Mesendoderm (in vitro differentiated cells): ENCODE measurements at regions not wholly inside any gene's neighbourhood (a gene's known extent, or its start where the extent isn't known, plus 50 kb on each side); places are given as distances from the start of the nearest gene placed in this dataset.
"Not testable (repeated sequence)": the region's sequence is repeated elsewhere in the genome, so short reads cannot be mapped to it uniquely, and the experiment has no call there.

Source experiments
- DNase-seq: peaks from one replicate; pipeline ENCODE4 v3.0.0; 2013
- H2AK5ac ChIP-seq: 2 replicates; pipeline ENCODE4 v1.6.1; 2013; ENCODE audit warnings: low read length, inconsistent platforms
- H2BK120ac ChIP-seq: 2 replicates; pipeline ENCODE4 v1.6.1; 2013; ENCODE audit warnings: low read depth, mild to moderate bottlenecking, low read length, moderate library complexity, mixed read lengths
- H2BK15ac ChIP-seq: replicated peaks from 2 replicates; pipeline ENCODE4 v1.6.1; 2013; ENCODE audit warnings: low read depth, mild to moderate bottlenecking, moderate library complexity
- H2BK5ac ChIP-seq: 2 replicates; pipeline ENCODE4 v1.6.1; 2013; ENCODE audit warnings: low read length, inconsistent platforms
- H3K18ac ChIP-seq: 2 replicates; pipeline ENCODE4 v1.6.1; 2013; ENCODE audit warnings: mild to moderate bottlenecking, low read length, mixed read lengths
- H3K23ac ChIP-seq: one replicate; pipeline ENCODE4 v1.6.1; 2013; ENCODE audit warnings: low read length
- H3K27ac ChIP-seq: 2 replicates; pipeline ENCODE4 v1.5.1; 2013; ENCODE audit warnings: low read depth, mild to moderate bottlenecking, inconsistent platforms, low read length, moderate library complexity
- H3K27me3 ChIP-seq: 2 replicates; pipeline ENCODE4 v1.6.1; 2013; ENCODE audit warnings: low read length, control low read depth, mild to moderate bottlenecking, inconsistent platforms; ENCODE audit not compliant: insufficient read depth, poor library complexity
- H3K36me3 ChIP-seq: 2 replicates; pipeline ENCODE4 v1.6.1; 2013; ENCODE audit warnings: low read length, inconsistent platforms; ENCODE audit not compliant: control insufficient read depth, insufficient read depth
- H3K4ac ChIP-seq: one replicate; pipeline ENCODE4 v1.6.1; 2013; ENCODE audit warnings: low read depth, mild to moderate bottlenecking, low read length, moderate library complexity
- H3K4me1 ChIP-seq: 2 replicates; pipeline ENCODE4 v1.6.1; 2013; ENCODE audit warnings: low read depth, low read length, inconsistent platforms; ENCODE audit not compliant: control insufficient read depth
- H3K4me2 ChIP-seq: 2 replicates; pipeline ENCODE4 v1.6.1; 2013; ENCODE audit warnings: low read length
- H3K4me3 ChIP-seq: 2 replicates; pipeline ENCODE4 v1.5.1; 2013; ENCODE audit warnings: mild to moderate bottlenecking, low read length
- H3K56ac ChIP-seq: one replicate; pipeline ENCODE4 v1.6.1; 2013; ENCODE audit warnings: low read length
- H3K79me1 ChIP-seq: 2 replicates; pipeline ENCODE4 v1.6.1; 2013; ENCODE audit warnings: low read length, inconsistent platforms
- H3K79me2 ChIP-seq: 2 replicates; pipeline ENCODE4 v1.6.1; 2013; ENCODE audit warnings: mild to moderate bottlenecking, low read length; ENCODE audit not compliant: control insufficient read depth, insufficient read depth
- H3K9ac ChIP-seq: 2 replicates; pipeline ENCODE4 v1.6.1; 2013; ENCODE audit warnings: low read length, inconsistent platforms
- H4K5ac ChIP-seq: one replicate; pipeline ENCODE4 v1.6.1; 2013; ENCODE audit warnings: low read length
- H4K8ac ChIP-seq: one replicate; pipeline ENCODE4 v1.6.1; 2013; ENCODE audit warnings: low read depth, mild to moderate bottlenecking, control low read depth, low read length, moderate library complexity
- WGBS: extraction: QIAGEN DNeasy Blood & Tissue Kit; methylation state at CpG from one replicate; pipeline ENCODE4 v1.1.7; 2013; ENCODE audit warnings: low lambda C conversion rate, missing lambda C conversion rate; ENCODE audit not compliant: insufficient coverage; ENCODE audit errors: extremely low coverage; 5-methylcytosine and 5-hydroxymethylcytosine counted together

- not testable (repeated sequence) for H2BK15ac ChIP-seq, H3K4ac ChIP-seq, H3K79me1 ChIP-seq
Measured at GRCh38 chr22:48911067-48911466, 916.6 kb downstream of the BRD1 start.

DNA sequence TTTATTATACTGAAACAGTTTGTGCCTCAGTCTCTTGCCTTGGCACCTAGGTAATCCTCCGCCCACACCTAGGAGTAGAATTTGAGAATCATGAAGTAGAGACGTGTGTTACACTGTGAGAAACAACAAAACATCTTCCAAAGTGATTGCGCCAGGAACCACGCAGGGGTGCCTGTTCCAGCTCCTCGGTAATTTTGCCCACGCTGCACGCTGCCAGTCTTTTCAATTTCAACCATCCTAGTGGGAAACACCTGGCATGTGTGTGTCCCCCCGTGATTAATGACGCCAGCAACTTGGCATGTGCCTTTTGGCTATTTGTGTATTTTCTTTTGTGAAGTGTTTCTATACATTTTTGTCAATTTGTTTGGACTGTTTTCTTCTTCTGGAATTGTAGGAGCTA, 919.1 kb downstream of the BRD1 start:
- Histone ChIP-seq H2AK5ac (no peak overlapping the region), H4K8ac (no peak overlapping the region), H3K9ac (no peak overlapping the region), H3K27me3 (no peaks in the 10 kb centered on the region), H3K18ac (no peak overlapping the region), H3K79me2 (no peaks in the 10 kb centered on the region), H3K27ac (no peak overlapping the region), H3K36me3 (no peaks in the 10 kb centered on the region), H3K23ac (no peak overlapping the region), H3K4me3 (no peak overlapping the region), H3K4ac (no peak overlapping the region), H4K5ac (no peak overlapping the region), H3K79me1 (no peaks in the 10 kb centered on the region), H2BK15ac (no peak overlapping the region), H3K4me1 (no peaks in the 10 kb centered on the region), H3K56ac (no peak overlapping the region), H2BK120ac (no peak overlapping the region), H2BK5ac (no peak overlapping the region), H3K4me2 (no peak overlapping the region)
- DNase-seq = no peak
- no CpG with 5 or more reads among the region's 9 CpGs for WGBS

More at GRCh38 chr22:48911067-48911466, 916.6 kb downstream of the BRD1 start:
- not testable (repeated sequence) for H3K36me3 ChIP-seq, H3K4me1 ChIP-seq, H3K56ac ChIP-seq, H3K9ac ChIP-seq, H3K18ac ChIP-seq, H3K4me3 ChIP-seq, H4K5ac ChIP-seq, H3K23ac ChIP-seq, H3K79me2 ChIP-seq, H3K27ac ChIP-seq, DNase-seq, H3K27me3 ChIP-seq, H2BK120ac ChIP-seq, H3K4me2 ChIP-seq, H4K8ac ChIP-seq, H2AK5ac ChIP-seq, H2BK5ac ChIP-seq
- no CpG with 5 or more reads among the region's 4 CpGs for WGBS

GRCh38 chr22:48907591-48907990, 920.1 kb downstream of the BRD1 start:
- no peaks in the 10 kb centered on the region for H3K36me3 ChIP-seq
- WGBS = no CpG with 5 or more reads among the region's 14 CpGs
- no peak overlapping the region for H3K9ac ChIP-seq
- no peak overlapping the region for H2BK15ac ChIP-seq
- no peaks in the 10 kb centered on the region for H3K79me2 ChIP-seq
- no peak overlapping the region for H4K5ac ChIP-seq
- no peak overlapping the region for H3K4me2 ChIP-seq
- H3K56ac ChIP-seq = no peak overlapping the region
- H2BK5ac ChIP-seq = no peak overlapping the region
- no peak for DNase-seq
- H3K4ac ChIP-seq = no peak overlapping the region
- no peak overlapping the region for H3K18ac ChIP-seq
- no peaks in the 10 kb centered on the region for H3K79me1 ChIP-seq
- H3K23ac ChIP-seq = no peak overlapping the region
- no peak overlapping the region for H3K27ac ChIP-seq
- no peaks in the 10 kb centered on the region for H3K4me1 ChIP-seq
- no peaks in the 10 kb centered on the region for H3K27me3 ChIP-seq
- H2BK120ac ChIP-seq = no peak overlapping the region
- no peak overlapping the region for H2AK5ac ChIP-seq
- H3K4me3 ChIP-seq = no peak overlapping the region
- H4K8ac ChIP-seq = no peak overlapping the region

DNA sequence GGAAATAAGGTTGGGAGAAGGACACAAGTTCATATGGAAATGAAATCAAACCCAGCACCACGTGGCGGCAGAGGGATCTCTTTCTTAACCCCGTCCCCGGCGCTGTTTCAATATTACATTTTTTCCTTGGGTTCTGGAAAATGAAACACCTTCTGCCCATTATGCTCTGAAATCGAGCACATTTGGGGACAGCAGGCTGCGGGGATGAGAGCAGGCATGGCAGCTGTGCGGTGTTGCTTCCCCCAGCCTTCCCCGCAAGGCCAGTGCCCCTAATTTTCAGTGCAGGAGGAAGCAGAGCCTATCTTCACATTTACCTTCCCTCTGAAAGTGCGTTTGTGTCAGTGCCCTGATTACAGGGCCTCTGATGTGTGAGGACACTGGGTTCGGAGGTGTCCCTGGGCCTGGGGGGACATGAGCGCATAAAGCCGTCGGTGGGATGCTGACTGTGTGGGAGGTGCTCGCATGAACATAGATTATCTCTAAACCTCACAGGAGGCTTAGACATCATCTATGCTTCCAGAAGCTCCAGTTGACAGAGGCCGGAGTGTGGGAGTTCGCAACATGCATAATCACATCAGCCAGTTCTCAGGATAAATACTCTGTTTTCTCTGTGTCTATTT, 921.3 kb downstream of the BRD1 start:
- no peak overlapping the region for H4K8ac ChIP-seq
- H3K4me2 ChIP-seq = no peak overlapping the region
- no peak for DNase-seq
- H3K4me1 ChIP-seq = no peaks in the 10 kb centered on the region
- H3K4me3 ChIP-seq = no peak overlapping the region
- WGBS = no CpG with 5 or more reads among the region's 17 CpGs
- no peak overlapping the region for H3K9ac ChIP-seq
- H2BK15ac ChIP-seq = no peak overlapping the region
- H2BK5ac ChIP-seq = no peak overlapping the region
- no peaks in the 10 kb centered on the region for H3K27me3 ChIP-seq
- no peak overlapping the region for H3K18ac ChIP-seq
- no peaks in the 10 kb centered on the region for H3K79me1 ChIP-seq
- no peak overlapping the region for H3K27ac ChIP-seq
- H3K36me3 ChIP-seq = no peaks in the 10 kb centered on the region
- no peak overlapping the region for H3K56ac ChIP-seq
- H2AK5ac ChIP-seq = no peak overlapping the region
- no peak overlapping the region for H4K5ac ChIP-seq
- H3K4ac ChIP-seq = no peak overlapping the region
- no peak overlapping the region for H2BK120ac ChIP-seq
- no peak overlapping the region for H3K23ac ChIP-seq
- no peaks in the 10 kb centered on the region for H3K79me2 ChIP-seq

DNA sequence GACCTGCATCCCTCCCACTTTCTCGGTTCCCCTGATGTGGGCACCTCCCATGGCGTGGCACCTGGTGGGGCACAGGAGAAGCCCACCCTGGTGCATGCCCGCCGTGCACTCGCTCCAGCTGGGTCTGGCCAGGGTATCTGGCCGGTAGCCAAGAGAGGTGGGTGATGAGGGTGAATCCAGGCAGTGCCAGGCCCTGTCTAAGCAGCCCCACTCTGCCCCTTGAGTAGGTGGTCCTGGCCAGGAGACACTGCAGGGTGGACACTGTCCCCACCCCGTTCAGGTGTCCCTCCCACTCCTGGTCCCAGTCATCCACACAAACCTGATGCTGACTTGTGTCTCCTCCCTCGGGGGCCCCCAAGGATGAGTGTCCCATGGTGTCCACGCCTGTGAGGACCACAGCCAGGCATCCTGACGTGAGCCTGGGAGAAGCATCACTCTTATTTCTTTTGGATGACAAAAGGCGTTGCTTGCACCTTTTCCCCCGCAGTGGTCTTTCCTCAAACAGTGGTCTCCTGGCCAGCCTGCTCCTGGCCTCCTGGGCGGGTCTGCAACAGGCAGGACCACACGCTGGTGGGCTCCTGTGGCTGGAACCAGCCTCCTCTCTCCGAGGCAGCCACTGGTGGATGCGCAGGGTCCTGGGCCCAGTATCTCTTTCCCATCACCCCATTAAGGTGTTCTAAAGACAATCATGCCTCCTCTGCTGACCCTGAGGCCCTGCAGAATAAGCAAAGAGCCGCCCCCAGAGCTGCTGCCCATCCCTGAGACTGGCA, 922.3 kb downstream of the BRD1 start:
- Histone ChIP-seq H2BK5ac (no peak overlapping the region), H3K4ac (no peak overlapping the region), H3K27me3 (no peaks in the 10 kb centered on the region), H3K18ac (no peak overlapping the region), H3K23ac (no peak overlapping the region), H3K36me3 (no peaks in the 10 kb centered on the region), H2AK5ac (no peak overlapping the region), H2BK120ac (no peak overlapping the region), H3K79me2 (no peaks in the 10 kb centered on the region), H3K4me2 (no peak overlapping the region), H3K4me1 (no peaks in the 10 kb centered on the region), H2BK15ac (no peak overlapping the region), H3K56ac (no peak overlapping the region), H4K5ac (no peak overlapping the region), H3K27ac (no peak overlapping the region), H3K9ac (no peak overlapping the region), H3K79me1 (no peaks in the 10 kb centered on the region), H3K4me3 (no peak overlapping the region), H4K8ac (no peak overlapping the region)
- WGBS = no CpG with 5 or more reads among the region's 17 CpGs
- no peak for DNase-seq
